ENCODE measurements at regions not wholly inside any gene's neighbourhood (a gene's known extent, or its start where the extent isn't known, plus 50 kb on each side); places are given as distances from the start of the nearest gene placed in this dataset.

DNA sequence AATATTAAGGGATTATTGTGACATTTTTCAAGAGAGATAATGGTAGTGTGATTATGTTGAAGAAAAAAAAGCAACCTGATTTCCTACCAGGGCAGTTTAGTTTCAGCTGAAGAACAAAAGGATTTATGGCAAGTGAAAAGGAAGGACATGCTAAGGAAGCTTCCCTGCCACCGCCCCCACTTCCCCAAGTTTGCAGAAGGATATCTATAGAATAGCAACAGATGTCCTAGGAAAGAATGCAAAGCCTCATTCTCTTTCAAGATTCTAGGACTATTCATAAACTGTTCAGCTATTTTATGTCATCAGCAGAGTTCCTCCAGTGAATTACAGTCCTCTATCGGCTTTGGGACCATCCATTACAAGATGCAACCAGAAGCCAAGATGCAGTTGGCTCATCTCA lies 160.8 kb downstream of the SATB1 start:
- no peaks in the 10 kb centered on the region for H3K27me3 ChIP-seq (replicated peaks in 1 of 4; ENCODE audit: control extremely low read depth in 1 of 4, control insufficient read depth in 3 of 4, insufficient read depth in 4 of 4, low read length in 3 of 4)
- no peaks in the 10 kb centered on the region for H3K9me3 Mint-ChIP-seq (ENCODE audit: insufficient read depth)
- H2AFZ ChIP-seq (ENCODE audit: insufficient read depth, low read depth, low read length, poor library complexity, severe bottlenecking): no peak overlapping the region
- ATAC-seq (ENCODE audit: low read depth): no peak
- TF ChIP-seq, protein P1, sequence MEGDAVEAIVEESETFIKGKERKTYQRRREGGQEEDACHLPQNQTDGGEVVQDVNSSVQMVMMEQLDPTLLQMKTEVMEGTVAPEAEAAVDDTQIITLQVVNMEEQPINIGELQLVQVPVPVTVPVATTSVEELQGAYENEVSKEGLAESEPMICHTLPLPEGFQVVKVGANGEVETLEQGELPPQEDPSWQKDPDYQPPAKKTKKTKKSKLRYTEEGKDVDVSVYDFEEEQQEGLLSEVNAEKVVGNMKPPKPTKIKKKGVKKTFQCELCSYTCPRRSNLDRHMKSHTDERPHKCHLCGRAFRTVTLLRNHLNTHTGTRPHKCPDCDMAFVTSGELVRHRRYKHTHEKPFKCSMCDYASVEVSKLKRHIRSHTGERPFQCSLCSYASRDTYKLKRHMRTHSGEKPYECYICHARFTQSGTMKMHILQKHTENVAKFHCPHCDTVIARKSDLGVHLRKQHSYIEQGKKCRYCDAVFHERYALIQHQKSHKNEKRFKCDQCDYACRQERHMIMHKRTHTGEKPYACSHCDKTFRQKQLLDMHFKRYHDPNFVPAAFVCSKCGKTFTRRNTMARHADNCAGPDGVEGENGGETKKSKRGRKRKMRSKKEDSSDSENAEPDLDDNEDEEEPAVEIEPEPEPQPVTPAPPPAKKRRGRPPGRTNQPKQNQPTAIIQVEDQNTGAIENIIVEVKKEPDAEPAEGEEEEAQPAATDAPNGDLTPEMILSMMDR (IDR thresholded peaks at IDR 0.05): no peak
- no peak for TF ChIP-seq EZH2 (IDR thresholded peaks at IDR 0.05; ENCODE audit: borderline replicate concordance, insufficient read depth, low read depth, low read length, poor library complexity, severe bottlenecking)
- H3K27ac Mint-ChIP-seq: no peak overlapping the region
- CTCF ChIA-PET: no interaction called here
- H3K27ac ChIP-seq (ENCODE audit: low read length in 2 of 2): no peak overlapping the region
- no peaks in the 10 kb centered on the region for H3K4me1 ChIP-seq (ENCODE audit: control insufficient read depth in 2 of 2, insufficient read depth in 2 of 2, low read length in 2 of 2)
- no peak overlapping the region for H3K4me3 ChIP-seq (ENCODE audit: control extremely low read depth in 1 of 5, extremely low read depth in 1 of 5, insufficient read depth in 1 of 5, low read depth in 2 of 5, low read length in 4 of 5)
- no peak overlapping the region for H3K4me2 ChIP-seq (replicated peaks; ENCODE audit: low read depth, low read length, poor library complexity, severe bottlenecking)
- H3K27me3 Mint-ChIP-seq: peaks cover 7% of the 10 kb centered on the region
- H3K4me1 Mint-ChIP-seq: no peaks in the 10 kb centered on the region
- POLR2A ChIA-PET: no interaction called here
- no peaks in the 10 kb centered on the region for H3K36me3 ChIP-seq (replicated peaks in 1 of 2; ENCODE audit: control extremely low read depth in 1 of 2, control insufficient read depth in 1 of 2, extremely low read depth in 1 of 2, insufficient read depth in 2 of 2, low read length in 1 of 2)
- no peaks in the 10 kb centered on the region for H3K9me3 ChIP-seq (ENCODE audit: control extremely low read depth in 1 of 3, control insufficient read depth in 2 of 3, insufficient read depth in 1 of 3, low read length in 2 of 3)
- H3K79me2 ChIP-seq (ENCODE audit: control insufficient read depth, insufficient read depth, low read length): no peaks in the 10 kb centered on the region
- WGBS (ENCODE audit: insufficient coverage): 80% methylated on average over 1 of the region's 2 CpGs
- H4K20me1 ChIP-seq (ENCODE audit: control insufficient read depth, insufficient read depth, low read length, poor library complexity, severe bottlenecking): no peaks in the 10 kb centered on the region
- intact Hi-C loops (cut with micrococcal nuclease): no loop called here
- H3K9ac ChIP-seq (ENCODE audit: low read length): no peak overlapping the region
- no peak overlapping the region for H3K4me3 Mint-ChIP-seq
- DNase-seq: no peak

DNA sequence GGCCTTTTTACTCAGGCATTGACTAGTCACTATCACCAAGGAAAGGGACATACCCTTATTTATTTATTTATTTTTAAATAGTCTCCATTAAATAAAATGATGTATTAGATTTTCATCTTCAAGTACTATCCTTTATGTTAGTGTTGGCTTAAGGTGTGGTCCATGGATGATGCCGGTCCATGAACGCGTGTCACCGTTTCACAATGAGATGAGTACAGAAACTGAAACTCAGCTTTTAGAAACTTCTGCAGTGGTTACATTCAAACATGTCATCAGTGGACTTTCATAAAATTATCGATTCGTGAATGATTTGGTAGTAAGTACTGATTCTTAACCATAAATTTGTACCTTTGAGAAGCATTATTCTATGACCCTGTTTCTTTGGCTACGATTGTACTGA lies 166.6 kb downstream of the SATB1 start:
- no peak overlapping the region for H3K4me3 Mint-ChIP-seq
- 87% methylated on average over 3 of the region's 7 CpGs for WGBS (ENCODE audit: insufficient coverage)
- POLR2A ChIA-PET: no interaction called here

More for the DNA sequence above, 166.6 kb downstream of the SATB1 start:
- DNase-seq (no peak), ATAC-seq (ENCODE audit: low read depth) (no peak)
- TF ChIP-seq, protein P1 (IDR thresholded peaks at IDR 0.05): no peak
- TF ChIP-seq EZH2 (IDR thresholded peaks at IDR 0.05; ENCODE audit: borderline replicate concordance, insufficient read depth, low read depth, low read length, poor library complexity, severe bottlenecking): no peak
- Histone ChIP-seq H3K9ac (ENCODE audit: low read length) (no peak overlapping the region), H3K4me3 (ENCODE audit: control extremely low read depth in 1 of 5, extremely low read depth in 1 of 5, insufficient read depth in 1 of 5, low read depth in 2 of 5, low read length in 4 of 5) (no peak overlapping the region), H3K27ac (ENCODE audit: low read length in 2 of 2) (no peak overlapping the region), H3K9me3 (ENCODE audit: control extremely low read depth in 1 of 3, control insufficient read depth in 2 of 3, insufficient read depth in 1 of 3, low read length in 2 of 3) (no peaks in the 10 kb centered on the region), H3K36me3 (replicated peaks in 1 of 2; ENCODE audit: control extremely low read depth in 1 of 2, control insufficient read depth in 1 of 2, extremely low read depth in 1 of 2, insufficient read depth in 2 of 2, low read length in 1 of 2) (no peaks in the 10 kb centered on the region), H2AFZ (ENCODE audit: insufficient read depth, low read depth, low read length, poor library complexity, severe bottlenecking) (no peak overlapping the region), H3K4me1 (ENCODE audit: control insufficient read depth in 2 of 2, insufficient read depth in 2 of 2, low read length in 2 of 2) (no peaks in the 10 kb centered on the region), H3K4me2 (replicated peaks; ENCODE audit: low read depth, low read length, poor library complexity, severe bottlenecking) (no peak overlapping the region), H3K27me3 (replicated peaks in 1 of 4; ENCODE audit: control extremely low read depth in 1 of 4, control insufficient read depth in 3 of 4, insufficient read depth in 4 of 4, low read length in 3 of 4) (no peaks in the 10 kb centered on the region), H4K20me1 (ENCODE audit: control insufficient read depth, insufficient read depth, low read length, poor library complexity, severe bottlenecking) (no peaks in the 10 kb centered on the region), H3K79me2 (ENCODE audit: control insufficient read depth, insufficient read depth, low read length) (no peaks in the 10 kb centered on the region)
- H3K27me3 Mint-ChIP-seq: peaks cover 4% of the 10 kb centered on the region
- CTCF ChIA-PET: no interaction called here
- no peaks in the 10 kb centered on the region for H3K4me1 Mint-ChIP-seq
- intact Hi-C loops (cut with micrococcal nuclease): no loop called here
- no peaks in the 10 kb centered on the region for H3K9me3 Mint-ChIP-seq (ENCODE audit: insufficient read depth)
- no peak overlapping the region for H3K27ac Mint-ChIP-seq

Measured in B cell (primary cell).